HCEC 1CT (cell line): ENCODE measurements at regions not wholly inside any gene's neighbourhood (a gene's known extent, or its start where the extent isn't known, plus 50 kb on each side); places are given as distances from the start of the nearest gene placed in this dataset.

Source experiments
- DNase-seq: peaks from one replicate; pipeline ENCODE4 v3.0.0-alpha.2; 2017

GRCh38 chr18:72342933-72343332 lies 201.2 kb downstream of the CBLN2 start:
- no peak for DNase-seq

- no peak for DNase-seq
Measured at GRCh38 chr18:72339976-72340375, 204.2 kb downstream of the CBLN2 start.

GRCh38 chr18:72336786-72337185 lies 207.4 kb downstream of the CBLN2 start:
- no peak for DNase-seq

- no peak for DNase-seq
Measured at GRCh38 chr18:72329533-72329932, 214.6 kb downstream of the CBLN2 start.

- no peak for DNase-seq
Measured at GRCh38 chr18:72325307-72325706, 218.8 kb downstream of the CBLN2 start.

DNA sequence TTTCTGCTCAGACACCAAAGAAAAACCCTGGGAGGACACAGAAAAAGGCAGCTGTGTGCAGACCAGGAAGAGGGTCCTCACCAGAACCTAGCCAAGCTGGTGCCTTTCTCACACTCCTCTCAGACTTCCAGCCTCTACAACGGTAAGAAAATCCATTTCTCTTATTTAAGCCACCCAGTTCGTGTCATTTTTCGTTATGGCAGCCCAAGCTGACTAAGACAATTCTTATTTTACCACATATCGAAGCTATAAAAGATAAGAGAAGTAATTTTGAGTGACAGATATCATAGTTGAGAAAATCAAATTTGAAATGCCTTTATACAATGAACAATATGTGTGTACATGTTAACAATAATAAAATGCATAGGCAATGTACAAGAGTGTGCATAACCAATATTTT lies 219.5 kb downstream of the CBLN2 start:
- no peak for DNase-seq

GRCh38 chr18:72316497-72316896 lies 227.6 kb downstream of the CBLN2 start:
- DNase-seq: no peak

GRCh38 chr18:72283148-72283925 lies 260.8 kb downstream of the CBLN2 start:
- DNase-seq: no peak

DNA sequence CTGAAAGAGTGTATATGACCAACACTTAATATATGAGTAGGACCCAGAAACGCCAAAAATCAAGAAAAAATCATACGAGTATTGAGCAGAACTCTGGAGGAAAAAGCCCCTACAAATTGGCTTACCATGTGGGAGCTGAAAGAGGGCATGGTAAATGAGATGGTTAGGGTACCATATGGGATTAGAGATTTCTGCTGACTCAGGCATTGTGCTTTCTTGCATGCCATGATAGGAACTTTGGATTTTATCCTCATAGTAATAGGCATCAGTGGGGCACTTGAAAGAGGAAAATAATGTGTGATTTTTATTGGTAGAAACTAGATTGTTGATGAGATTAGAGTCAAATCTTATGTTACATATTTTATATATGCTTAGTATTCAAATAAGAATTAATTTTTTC lies 271.1 kb downstream of the CBLN2 start:
- no peak for DNase-seq

- DNase-seq: no peak
Measured at GRCh38 chr18:72261590-72261989, 282.6 kb downstream of the CBLN2 start.

DNA sequence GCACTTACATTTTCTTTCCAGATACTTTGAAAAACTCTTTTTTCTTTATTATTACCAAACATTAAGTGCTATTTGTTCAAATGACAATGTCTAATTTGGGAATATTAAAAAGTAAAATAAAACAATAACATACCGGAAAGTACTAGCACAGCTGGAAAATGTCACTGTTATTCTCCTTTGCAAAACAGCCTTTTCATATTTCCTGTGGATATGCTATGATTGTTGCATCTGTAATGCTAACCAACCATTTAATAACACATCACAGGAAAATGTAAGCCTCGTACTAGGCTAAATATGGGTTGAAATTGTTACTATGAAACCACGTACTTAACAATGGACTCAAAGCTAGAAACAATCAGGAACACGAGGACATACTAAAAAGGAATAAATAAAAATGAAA lies 298.1 kb downstream of the CBLN2 start:
- no peak for DNase-seq

- DNase-seq: no peak
Measured at GRCh38 chr18:72235422-72235821, 308.7 kb downstream of the CBLN2 start.

- DNase-seq: no peak
Measured at GRCh38 chr18:72233106-72233505, 311.0 kb downstream of the CBLN2 start.

GRCh38 chr18:72232644-72233043 lies 311.5 kb downstream of the CBLN2 start:
- no peak for DNase-seq

- DNase-seq: no peak
Measured at GRCh38 chr18:72225958-72226357, 318.2 kb downstream of the CBLN2 start.

GRCh38 chr18:72223733-72224132 lies 320.4 kb downstream of the CBLN2 start:
- no peak for DNase-seq

GRCh38 chr18:72208920-72209676 lies 335.0 kb downstream of the CBLN2 start:
- no peak for DNase-seq

DNA sequence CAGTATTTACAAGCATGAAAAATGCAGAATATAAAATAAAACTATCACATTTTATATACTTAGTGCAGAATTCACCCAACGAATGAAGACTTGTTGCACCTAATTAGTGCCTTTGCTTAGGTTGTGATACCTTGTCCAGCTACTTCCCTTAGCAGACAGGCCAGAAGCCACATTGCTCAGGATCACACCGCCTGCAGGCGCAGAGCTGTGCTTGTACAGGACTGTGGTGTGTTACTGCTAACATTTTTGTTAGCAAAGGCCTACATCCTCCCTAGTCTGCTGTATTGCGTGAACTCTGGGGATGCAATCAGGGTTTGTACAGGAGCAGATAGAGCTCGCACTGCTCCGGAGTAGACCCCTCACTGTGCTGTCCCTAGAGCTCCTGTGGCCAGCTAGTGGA lies 336.9 kb downstream of the CBLN2 start:
- no peak for DNase-seq

GRCh38 chr18:72206814-72207213 lies 337.3 kb downstream of the CBLN2 start:
- no peak for DNase-seq

- no peak for DNase-seq
Measured at GRCh38 chr18:72201032-72201431, 343.1 kb downstream of the CBLN2 start.

DNA sequence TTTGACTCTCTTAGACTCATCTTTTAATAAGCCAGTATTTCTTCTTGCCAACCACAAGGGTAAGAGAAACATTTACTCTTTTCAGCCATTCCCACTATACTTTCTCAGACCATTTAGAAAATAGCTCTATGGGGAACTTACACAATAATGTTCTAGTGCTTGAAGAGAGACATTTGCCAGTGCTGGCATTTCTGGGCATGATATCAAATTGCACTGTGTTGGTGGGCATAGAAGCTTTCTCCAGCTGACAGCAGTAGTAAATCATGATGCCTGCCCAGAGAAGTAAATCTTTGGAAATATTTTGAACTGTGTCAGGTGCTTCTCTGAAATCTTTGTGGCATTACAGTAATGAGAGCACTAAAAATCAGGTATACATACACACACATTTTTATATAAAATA lies 346.6 kb downstream of the CBLN2 start:
- no peak for DNase-seq

DNA sequence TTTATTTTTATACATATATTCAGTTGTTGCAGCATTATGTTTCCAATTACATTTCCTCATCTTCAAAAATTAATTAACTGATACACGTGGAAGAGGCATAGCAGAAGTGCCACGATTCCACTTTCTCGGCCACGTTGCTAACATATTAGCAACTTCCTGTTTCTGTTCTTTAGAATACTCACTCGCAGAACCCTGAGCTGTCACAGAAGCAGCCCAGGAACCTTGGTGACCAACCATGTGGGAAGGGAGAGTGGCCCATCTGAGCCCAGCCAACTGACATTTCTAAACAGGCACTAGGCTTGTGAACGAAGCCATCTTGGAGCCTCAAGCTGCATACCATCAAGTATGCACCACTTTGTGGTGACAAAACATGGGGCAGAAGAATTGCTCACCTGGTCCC lies 350.1 kb downstream of the CBLN2 start:
- no peak for DNase-seq

GRCh38 chr18:72187956-72188355 lies 356.2 kb downstream of the CBLN2 start:
- DNase-seq: no peak

DNA sequence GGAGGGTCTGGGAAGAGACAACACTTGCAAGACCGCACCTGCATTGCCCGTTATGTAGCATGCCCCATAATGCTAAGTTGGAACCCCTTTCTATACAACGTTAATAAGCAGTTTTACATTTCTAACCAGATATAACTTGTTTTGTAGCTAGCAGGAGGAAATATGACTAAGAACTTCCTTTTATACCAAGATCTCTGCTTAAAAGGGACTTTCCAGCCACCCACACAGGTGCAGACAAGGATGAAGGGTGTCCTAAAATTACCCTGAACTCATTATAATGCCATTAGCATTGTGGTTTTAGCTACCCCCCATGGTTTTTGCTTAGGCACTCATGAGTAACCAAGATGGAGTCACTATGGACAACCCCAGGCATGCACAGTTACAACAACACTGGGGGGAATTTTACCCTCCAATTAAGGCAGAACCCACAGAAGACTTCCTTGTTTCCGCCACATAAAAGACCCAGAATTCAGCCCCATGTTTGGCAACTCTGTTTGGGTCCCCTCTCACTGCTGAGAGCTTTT lies 362.8 kb downstream of the CBLN2 start:
- DNase-seq: no peak
